ENCODE measurements at regions not wholly inside any gene's neighbourhood (a gene's known extent, or its start where the extent isn't known, plus 50 kb on each side); places are given as distances from the start of the nearest gene placed in this dataset.
"Not testable (repeated sequence)": the region's sequence is repeated elsewhere in the genome, so short reads cannot be mapped to it uniquely, and the experiment has no call there.

- no peak for DNase-seq
Measured at GRCh38 chrX:63458981-63459380, 107.8 kb upstream of the SPIN4 start.

GRCh38 chrX:63453571-63453970 is 102.4 kb upstream of the SPIN4 start:
- no peak for DNase-seq

GRCh38 chrX:63441717-63442116 is 90.6 kb upstream of the SPIN4 start:
- no peak for DNase-seq

GRCh38 chrX:63439580-63439979 is 88.4 kb upstream of the SPIN4 start:
- DNase-seq = no peak

- no peak for DNase-seq
Measured at GRCh38 chrX:63436865-63437264, 85.7 kb upstream of the SPIN4 start.

- DNase-seq = no peak
Measured at GRCh38 chrX:63434665-63435064, 83.5 kb upstream of the SPIN4 start.

- DNase-seq = no peak
Measured at GRCh38 chrX:63434206-63434605, 83.1 kb upstream of the SPIN4 start.

GRCh38 chrX:63430026-63430425 is 78.9 kb upstream of the SPIN4 start:
- DNase-seq = no peak

- DNase-seq = no peak
Measured at GRCh38 chrX:63428348-63428747, 77.2 kb upstream of the SPIN4 start.

GRCh38 chrX:63426519-63426918 is 75.4 kb upstream of the SPIN4 start:
- no peak for DNase-seq

GRCh38 chrX:63424063-63424462 is 72.9 kb upstream of the SPIN4 start:
- no peak for DNase-seq

- no peak for DNase-seq
Measured at GRCh38 chrX:63421411-63421810, 70.3 kb upstream of the SPIN4 start.

- DNase-seq = no peak
Measured at GRCh38 chrX:63418211-63418610, 67.1 kb upstream of the SPIN4 start.

GRCh38 chrX:63417649-63418048 is 66.5 kb upstream of the SPIN4 start:
- no peak for DNase-seq

GRCh38 chrX:63409934-63410333 is 58.8 kb upstream of the SPIN4 start:
- DNase-seq = not testable (repeated sequence)

GRCh38 chrX:63408050-63408449 is 56.9 kb upstream of the SPIN4 start:
- no peak for DNase-seq

GRCh38 chrX:63404332-63404731 is 53.2 kb upstream of the SPIN4 start:
- DNase-seq = no peak

GRCh38 chrX:63402106-63402505 is 51.0 kb upstream of the SPIN4 start:
- DNase-seq = no peak
